Epidermal melanocyte (primary cell): ENCODE measurements at regions not wholly inside any gene's neighbourhood (a gene's known extent, or its start where the extent isn't known, plus 50 kb on each side); places are given as distances from the start of the nearest gene placed in this dataset.

Experiments
- DNase-seq: peaks from one replicate; pipeline ENCODE4 v3.0.0; 2011; ENCODE audit warnings: low spot score; ENCODE audit not compliant: insufficient read length

DNA sequence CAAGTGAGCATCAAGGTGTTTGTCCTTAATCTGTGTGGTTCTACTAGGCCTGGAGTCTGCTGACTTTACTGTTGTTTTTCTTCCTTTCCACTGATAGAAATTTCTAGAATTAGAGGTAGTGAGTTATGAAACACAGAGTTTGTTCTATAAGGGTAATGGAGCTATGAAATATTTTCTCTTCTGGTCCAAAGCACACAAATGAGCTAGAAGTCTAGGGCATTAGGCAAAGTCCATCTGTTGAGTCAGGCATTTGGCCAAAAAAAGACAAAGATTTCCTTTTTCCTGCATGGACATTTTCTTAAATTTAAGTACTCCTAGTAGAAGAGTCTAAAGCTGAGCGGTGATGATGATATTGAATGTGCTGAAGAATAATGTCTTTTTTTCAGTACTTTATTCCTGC lies 174.3 kb upstream of the STXBP5 start:
- no peak for DNase-seq

GRCh38 chr6:147033267-147033666 lies 170.9 kb upstream of the STXBP5 start:
- DNase-seq: peak; percentile 28

- DNase-seq: no peak
Observed at GRCh38 chr6:147035886-147036285, 168.3 kb upstream of the STXBP5 start.

GRCh38 chr6:147037881-147038280 lies 166.3 kb upstream of the STXBP5 start:
- DNase-seq: no peak

- no peak for DNase-seq
Observed at GRCh38 chr6:147040121-147040910, 163.9 kb upstream of the STXBP5 start.

GRCh38 chr6:147042679-147043078 lies 161.5 kb upstream of the STXBP5 start:
- no peak for DNase-seq

DNA sequence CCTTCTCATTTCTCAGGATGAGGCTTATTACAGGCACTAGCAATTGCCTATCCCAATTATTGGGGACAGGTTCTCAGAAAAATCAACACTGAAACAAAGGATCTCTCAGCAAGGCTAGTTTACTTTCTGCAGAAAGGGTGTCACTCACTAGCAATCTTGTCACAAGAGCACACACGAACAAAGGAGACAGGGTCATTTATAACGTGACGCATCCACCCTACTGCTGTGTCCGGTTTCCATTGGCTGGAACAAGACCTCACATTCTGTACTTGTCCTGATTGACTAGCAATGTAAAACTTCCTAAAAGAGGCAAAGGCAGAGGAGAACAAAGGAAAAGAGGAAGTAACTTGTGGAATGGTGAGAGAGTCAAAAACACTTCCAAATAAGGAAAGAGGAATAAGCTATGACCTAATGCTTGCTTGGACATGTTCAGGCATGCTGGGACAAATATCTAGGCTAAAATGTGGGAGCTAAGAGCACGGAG lies 160.2 kb upstream of the STXBP5 start:
- DNase-seq: no peak

GRCh38 chr6:147046141-147046877 lies 157.9 kb upstream of the STXBP5 start:
- DNase-seq: no peak

GRCh38 chr6:147048930-147049329 lies 155.3 kb upstream of the STXBP5 start:
- no peak for DNase-seq

- no peak for DNase-seq
Observed at GRCh38 chr6:147053311-147053921, 150.8 kb upstream of the STXBP5 start.

- DNase-seq: no peak
Observed at GRCh38 chr6:147054158-147054557, 150.1 kb upstream of the STXBP5 start.

GRCh38 chr6:147054871-147055270 lies 149.3 kb upstream of the STXBP5 start:
- DNase-seq: no peak

- DNase-seq: no peak
Observed at GRCh38 chr6:147055821-147056392, 148.3 kb upstream of the STXBP5 start.

GRCh38 chr6:147057188-147057587 lies 147.0 kb upstream of the STXBP5 start:
- DNase-seq: no peak

- no peak for DNase-seq
Observed at GRCh38 chr6:147057705-147058342, 146.4 kb upstream of the STXBP5 start.

DNA sequence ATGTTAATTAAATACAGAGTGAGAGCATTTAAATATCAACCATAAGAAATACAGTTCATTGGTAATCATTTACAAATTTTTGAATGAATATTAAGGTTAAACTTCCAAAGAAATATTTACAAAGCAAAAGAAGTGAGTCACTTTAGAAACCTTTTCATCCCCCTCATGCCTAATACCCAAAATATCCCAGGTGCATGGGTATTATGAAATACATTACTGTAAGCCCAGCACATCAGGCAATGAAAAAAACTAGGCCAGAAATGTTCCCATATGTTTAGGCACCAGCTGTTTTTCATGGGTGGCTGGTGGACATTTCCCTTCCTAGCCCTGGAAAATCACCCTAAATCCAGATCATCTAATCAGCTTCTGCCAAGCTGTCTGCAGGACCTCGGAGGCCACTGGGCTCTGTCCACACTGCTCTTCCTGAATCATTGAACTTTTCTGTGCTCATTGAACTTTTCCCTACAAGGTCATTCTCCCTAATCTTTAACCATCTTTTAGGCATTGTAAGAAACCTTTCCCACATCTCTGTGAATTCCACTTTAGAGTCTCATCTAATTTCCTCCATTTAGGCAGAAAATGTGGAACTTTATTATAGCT lies 145.3 kb upstream of the STXBP5 start:
- no peak for DNase-seq

DNA sequence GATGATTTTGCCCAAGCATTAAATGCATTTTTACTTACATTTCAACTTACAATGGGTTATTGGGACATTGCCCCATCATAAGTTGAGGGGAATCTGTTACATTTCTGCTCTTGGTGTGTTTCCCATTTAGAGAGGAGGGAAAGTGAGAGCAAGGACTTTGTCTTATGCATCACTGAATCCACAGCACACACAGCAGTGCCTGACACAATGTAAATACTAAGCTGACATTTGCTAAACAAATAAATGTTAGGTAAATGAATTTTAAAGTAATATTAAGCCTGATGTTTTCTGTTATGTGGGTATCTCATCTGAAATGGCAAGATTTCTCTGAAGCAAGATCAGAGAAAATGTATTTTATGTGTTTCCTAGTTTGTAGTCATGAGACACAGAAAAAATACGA lies 143.6 kb upstream of the STXBP5 start:
- no peak for DNase-seq

- no peak for DNase-seq
Observed at GRCh38 chr6:147061252-147061651, 143.0 kb upstream of the STXBP5 start.

DNA sequence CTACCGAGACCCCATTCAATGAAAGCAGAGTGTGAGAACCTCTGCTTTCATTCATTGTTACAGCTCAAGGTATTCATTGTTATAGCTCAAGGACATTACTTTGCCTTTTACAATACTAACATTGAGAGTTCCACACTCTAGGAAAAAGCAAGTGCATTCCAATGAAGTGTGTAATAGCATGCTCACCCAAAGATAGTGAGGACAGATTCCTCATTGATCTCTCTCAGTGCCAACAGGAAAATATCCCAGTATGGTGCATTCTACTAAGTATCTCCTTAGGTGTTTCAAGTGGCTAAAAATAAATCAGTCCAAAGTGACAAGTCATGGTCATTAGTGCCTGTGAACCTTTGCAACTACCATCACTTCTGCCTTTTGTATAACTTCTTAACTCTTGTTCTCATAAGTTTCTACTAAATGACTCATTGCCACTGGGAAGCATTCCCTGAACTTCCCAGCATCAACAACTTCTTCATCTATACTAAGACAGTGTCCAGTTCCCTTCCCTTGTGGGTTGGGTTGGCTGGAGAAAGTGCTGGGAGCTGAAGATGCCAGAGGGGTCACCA lies 140.7 kb upstream of the STXBP5 start:
- no peak for DNase-seq

GRCh38 chr6:147065786-147066185 lies 138.4 kb upstream of the STXBP5 start:
- no peak for DNase-seq

DNA sequence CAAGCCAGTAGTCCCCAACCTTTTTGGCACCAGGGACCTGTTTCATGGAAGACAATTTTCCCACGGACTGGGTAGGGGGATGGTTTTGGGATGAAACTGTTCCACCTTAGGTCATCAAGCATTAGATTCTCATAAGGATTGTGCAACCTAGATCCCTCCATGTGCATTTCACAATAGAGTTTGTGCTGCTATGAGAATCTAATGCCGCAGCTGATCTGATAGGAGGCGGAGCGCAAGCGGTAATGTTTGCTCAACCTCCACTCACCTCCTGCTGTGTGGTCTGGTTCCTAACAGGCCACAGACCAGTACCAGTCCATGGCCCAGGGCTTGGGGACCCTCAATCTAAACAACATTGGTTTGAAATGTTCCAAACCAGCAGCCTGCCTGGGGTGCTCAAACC lies 137.0 kb upstream of the STXBP5 start:
- no peak for DNase-seq
